OCI-LY1 (cell line): ENCODE measurements at regions not wholly inside any gene's neighbourhood (a gene's known extent, or its start where the extent isn't known, plus 50 kb on each side); places are given as distances from the start of the nearest gene placed in this dataset.

Source experiments
- CTCF ChIP-seq: fragments of 200-600 bp; sonication (generic), shearing (Covaris generic); IDR thresholded peaks from 2 replicates; pipeline ENCODE4 v1.5.1; 2017; ENCODE audit warnings: mild to moderate bottlenecking, antibody characterized with exemption, low read length, moderate library complexity, mixed read lengths
- EZH2 ChIP-seq: fragments of 200-600 bp; sonication (generic), shearing (Covaris generic); IDR thresholded peaks from 2 replicates; pipeline ENCODE4 v1.8.0; 2017; ENCODE audit warnings: borderline replicate concordance, mixed run types, mild to moderate bottlenecking, antibody characterized with exemption, low read length, moderate library complexity, mixed read lengths

GRCh38 chr10:2439983-2440382 is 627.4 kb upstream of the PFKP start:
- no peak for TF ChIP-seq CTCF
- TF ChIP-seq EZH2 = no peak
